NCI-H2196 treated with DMSO at 0.1 percent for 48 hours (cell line): ENCODE measurements at regions not wholly inside any gene's neighbourhood (a gene's known extent, or its start where the extent isn't known, plus 50 kb on each side); places are given as distances from the start of the nearest gene placed in this dataset.

Experiments
- DNase-seq: peaks from one replicate; lab custom pipeline; 2025; ENCODE audit not compliant: unreplicated experiment; lab: John Stamatoyannopoulos, UW

DNA sequence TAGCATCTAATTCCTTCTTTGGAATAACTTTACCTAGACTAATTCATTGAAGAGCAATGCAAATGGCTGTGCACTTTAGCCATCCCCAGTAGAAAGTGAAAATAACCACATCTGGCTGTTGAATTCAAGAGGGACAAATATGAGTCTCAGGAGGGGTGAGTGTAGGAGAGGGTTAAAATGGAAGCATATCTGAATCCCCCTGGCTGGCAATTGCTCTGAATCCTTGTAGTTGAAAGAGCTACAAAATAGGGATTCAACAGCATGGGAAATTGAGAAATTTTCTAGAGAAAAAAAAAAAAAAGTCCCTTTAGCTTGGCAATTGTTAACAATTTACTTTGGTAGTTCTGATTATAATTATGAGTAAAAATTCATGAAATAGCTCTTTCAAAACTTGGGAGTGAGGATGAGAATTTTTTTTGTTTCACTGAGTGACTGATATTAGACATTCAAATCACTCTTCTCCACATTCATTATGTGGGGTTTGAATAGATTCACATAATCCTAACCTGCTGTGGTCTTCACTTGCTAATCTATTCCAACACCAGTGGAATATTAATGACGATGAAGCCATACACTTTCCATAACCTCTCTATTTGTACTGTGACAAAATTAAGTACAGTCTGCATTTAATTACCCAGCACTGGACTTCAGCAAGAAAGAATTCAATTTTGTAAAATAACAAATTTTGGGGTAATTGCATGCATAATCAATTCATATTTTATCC lies 569.0 kb upstream of the MCTP2 start:
- no peak for DNase-seq

DNA sequence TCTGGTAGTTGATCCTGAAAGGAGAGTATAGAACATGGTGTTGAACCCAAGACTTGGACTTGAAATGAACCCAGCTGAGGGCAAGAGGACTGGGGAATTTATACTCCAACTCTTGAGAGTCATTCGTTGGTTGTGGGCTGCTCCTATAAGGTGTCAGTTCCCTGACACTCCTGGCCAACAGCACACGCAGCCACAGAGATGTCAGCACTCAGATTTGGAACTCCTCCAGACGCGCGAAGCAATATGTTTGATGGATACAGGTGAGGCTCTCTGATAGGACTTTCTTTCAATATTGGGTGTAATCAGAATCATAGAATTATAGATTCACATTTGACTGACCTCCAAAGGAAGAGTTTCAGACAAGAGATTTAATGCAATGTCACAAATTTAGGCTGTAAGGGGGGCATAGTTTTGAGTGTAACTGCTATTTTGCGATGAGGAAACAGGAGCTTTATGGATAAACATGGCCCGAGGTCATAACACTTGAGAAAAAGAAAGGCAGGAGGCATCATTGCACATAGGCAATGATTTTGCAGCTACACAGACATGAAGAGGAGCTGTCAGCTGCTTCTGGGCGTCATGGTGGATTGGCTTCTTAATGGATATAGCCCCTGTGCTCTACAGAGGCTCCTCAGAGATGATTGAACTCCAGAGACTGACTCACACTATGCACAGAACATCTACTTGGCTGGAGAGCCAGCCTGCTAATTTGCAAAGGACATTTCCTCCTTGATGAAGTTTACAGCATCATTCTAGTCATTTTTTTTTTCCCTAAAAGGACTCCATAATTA lies 569.2 kb upstream of the RGMA start:
- DNase-seq = no peak

DNA sequence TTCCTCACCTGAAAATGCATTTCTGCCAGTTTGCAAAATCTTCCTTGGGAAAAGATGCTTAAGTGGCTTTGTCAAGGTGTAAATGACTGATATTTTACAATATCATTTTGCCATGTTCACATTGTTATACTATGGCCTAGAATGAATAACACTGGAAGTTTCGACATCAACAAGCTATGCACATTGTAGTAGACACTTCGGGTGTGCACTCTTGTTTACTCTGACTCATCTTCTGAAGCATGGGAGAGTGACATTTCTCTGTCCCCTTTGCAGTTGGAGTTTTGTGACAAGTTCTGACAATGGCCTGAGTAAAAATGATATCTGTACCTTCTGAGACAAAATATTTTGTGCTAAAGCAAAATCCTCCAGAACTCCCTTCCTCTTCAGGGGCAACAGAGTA lies 567.0 kb upstream of the RGMA start:
- no peak for DNase-seq

DNA sequence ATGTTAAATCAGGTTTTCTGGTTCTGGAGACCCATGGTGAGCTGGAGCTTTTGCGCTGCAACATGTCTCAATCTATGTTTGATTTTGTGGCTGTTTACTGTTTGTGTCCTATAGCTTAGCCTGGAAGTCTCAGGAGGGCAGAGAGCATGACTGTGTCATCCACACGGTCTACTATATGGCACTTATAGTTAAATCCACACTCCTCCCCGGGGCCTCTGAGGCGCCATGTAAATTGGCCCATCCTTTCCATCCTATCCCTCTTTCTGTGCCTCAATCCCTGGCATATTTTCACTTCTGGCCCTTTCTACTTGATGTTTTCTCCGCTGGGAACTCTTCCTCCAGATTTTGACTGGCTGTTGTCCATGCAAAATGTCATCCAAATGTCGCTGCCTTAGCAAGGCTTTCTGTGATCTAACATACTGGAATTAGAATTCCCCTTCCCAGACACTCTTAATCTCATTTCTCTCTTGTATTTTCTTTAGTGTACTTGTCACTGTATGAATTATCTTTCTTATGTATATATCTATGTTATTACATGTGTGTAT lies 560.8 kb upstream of the RGMA start:
- no peak for DNase-seq

DNA sequence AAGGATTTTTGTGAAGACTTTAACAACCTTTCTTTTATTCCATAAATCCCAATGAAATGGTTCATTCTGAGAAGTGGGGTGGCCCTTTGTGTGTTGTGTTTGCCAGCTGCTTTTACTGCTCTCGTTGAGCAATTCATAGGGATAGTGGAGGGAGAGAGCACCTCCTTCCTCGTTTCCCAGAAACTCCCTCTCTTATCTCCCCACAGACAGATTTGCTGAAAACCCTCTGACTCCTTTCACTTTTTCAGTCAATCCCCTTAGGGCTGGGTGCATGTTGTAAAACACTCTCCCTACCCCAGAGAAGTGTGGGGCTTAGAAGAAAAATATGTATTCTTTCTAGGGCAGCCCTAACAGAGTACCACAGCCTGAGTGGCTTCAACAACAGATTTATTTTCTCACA lies 557.2 kb upstream of the RGMA start:
- no peak for DNase-seq

DNA sequence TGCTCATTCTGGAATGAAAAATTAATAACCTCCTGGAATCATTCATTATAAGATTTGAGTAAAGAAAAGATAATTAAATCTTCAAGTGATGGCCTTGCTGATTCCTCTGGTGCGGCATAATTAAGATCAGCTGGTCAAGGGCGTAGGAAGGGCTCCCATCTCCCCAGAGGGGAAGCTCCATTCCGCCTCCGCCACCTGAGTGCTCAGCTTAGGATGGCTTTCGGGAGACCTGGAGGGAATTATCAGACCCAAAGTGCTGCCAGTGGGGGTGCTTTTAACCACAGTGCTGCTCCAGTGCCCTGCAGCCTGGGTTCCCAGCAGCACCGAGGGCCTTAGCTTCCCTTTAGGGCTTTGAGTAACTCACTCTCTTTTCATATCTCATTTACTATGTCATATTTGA lies 556.6 kb upstream of the RGMA start:
- DNase-seq = no peak

DNA sequence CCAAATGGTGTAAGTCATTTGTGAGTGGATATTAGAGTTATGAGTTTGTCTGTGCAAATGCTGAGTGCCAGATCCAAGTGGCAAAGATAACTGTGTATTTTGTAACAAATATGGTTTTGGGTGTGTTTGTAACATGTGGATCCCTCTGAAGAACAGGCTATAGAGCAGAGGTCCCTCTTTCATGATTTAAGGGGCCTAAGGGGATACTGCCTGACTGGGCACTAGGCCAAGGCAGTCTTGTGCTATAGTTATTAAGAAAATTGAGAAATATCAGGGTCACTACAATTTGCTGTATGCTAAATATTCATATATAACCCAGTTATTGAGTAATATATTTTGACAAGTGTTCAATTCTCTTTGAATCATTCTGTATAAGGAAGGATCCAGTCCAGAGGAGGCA lies 555.6 kb upstream of the RGMA start:
- DNase-seq = no peak

DNA sequence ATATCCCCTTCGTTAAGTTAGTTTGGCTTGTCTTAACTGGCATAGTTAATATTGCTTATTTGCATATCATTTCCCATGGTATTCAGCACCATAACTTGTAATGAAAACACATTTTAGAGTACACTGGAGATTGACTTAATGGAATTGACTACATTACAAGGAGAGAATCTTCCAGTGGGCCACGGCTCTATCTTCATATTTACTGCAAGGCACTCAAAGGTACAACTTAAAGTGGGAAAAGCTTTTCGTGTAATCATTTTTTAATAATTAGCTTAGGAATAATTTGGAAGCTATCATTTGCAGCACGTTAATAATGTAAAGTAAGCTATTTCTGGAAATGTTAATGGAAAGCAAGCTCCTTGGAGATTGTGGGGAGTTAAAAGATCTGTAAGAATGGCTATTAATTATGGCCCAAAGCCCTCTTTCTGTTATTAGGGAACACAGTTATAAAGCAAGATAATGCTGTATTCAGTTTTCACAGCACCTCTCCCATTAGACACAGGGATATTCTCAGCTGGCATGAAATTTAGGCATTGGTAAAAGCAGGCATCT lies 551.5 kb upstream of the RGMA start:
- DNase-seq = no peak

DNA sequence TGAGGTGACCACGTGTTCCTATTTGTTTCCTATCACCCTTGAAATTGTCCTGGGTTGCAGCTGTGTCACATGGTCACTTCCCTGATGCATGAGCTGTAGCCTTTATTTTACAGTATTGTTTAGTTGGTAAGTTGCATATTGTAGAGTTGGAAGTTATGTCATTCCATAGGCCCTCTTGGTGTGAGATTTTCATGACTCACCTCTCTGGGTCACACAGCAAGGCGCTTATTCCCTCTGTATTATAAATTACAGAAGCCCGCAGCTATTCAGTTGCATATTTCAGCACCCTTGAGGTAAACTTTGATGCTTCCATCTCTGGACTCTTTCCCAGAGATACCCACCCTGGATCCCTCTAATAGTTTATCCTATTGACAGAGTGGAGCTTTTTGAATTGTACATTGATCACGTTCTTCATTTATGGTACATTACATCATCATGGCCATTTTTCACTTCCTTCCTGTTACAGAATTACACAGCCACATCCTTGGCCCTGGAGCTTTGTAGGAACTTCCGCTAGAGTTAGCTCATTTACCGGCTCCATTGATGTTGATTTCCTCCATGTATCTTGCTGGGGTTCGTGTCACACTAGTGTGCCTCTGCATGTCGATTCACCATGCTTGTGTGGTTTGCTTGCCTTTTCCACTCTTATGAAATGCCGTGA lies 543.1 kb upstream of the RGMA start:
- no peak for DNase-seq

DNA sequence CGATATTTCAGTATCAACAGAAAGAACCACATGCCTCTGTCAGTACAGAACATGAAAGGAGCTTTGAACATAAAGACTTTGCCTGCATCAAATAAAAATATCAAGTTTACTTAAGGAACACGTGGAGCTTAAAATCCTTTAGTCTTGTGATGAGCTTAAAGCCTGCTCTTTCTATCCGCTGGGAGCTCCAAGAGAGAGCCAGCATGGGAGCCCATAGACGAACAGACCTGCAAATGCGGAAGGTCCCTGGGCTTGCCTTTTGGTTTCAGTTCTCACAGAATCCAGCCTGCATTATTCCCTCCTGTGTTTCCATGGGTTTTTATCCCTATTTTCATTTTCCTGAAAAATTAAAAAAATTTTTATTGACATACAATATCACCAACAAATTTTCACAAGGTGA lies 530.6 kb upstream of the RGMA start:
- DNase-seq = no peak

DNA sequence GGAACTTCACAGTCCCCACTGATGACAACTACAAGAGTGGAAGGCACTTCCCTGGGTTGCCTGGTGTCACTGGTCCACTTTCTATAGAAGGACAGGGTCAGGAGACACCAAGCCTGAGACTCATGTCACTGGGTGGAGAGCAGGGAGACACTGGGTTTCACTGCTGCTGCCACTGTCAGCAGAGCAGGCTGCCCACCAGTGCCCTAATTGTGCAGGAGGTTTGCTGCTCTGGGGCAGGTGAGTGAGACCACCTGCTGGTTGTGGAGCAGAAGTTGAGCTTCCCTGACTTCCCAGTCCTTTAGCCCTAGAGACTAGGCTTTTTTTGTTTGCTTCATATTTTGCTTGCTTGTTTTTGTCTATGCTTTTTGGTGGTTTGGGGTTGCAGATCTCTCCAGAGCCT lies 528.4 kb upstream of the RGMA start:
- DNase-seq = no peak

DNA sequence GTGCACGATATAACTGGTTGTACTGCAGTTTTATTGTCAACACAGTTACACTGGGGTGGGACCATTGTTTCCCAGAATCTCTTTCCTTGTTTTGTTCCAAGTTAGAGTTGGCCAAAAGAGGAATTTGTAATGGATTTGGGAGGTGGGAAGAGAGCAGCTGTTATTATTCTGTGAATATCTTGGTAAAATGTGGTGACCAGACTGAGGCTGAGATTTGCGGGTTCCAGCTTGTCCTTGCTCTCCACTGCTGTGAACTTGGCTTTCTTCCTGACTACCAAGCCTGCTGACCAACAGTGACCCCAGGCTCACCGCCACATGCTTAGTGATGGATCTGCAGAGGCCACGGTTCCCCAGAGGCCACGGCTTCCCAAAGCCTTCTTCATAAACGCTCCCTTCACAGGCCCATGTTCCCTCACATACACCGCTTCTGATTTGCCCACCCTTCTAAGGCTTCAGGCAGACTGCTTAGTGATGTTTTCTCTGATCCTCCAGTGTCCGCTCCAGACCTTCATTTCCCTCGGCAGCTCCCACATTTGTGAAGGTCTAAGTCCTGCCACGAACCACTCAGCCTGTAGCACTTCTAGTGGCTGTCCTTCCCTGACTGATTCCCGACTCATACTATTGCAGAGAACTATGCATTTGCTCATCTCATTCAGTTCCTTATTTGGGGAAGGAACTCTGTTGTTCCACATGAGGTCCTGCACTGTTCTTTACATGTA lies 525.5 kb upstream of the RGMA start:
- DNase-seq = no peak

DNA sequence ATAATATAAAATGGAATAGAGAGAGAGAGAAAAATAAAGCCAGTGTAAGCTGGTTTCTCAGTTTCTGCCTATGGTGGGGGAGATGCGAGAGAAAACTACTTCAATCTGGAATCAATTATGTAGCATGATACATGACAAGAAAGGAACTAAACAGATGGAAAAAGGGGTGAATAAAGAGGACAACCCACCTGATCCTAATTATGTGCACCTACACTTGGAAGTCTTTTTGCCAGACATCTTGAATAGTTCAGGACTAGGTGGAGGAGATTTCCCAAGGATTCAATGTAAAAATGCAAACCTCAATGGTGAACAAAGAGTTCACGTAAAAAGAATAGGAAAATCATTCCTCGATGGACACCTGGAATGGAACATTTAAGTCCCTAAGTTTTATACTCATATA lies 524.4 kb upstream of the RGMA start:
- no peak for DNase-seq

DNA sequence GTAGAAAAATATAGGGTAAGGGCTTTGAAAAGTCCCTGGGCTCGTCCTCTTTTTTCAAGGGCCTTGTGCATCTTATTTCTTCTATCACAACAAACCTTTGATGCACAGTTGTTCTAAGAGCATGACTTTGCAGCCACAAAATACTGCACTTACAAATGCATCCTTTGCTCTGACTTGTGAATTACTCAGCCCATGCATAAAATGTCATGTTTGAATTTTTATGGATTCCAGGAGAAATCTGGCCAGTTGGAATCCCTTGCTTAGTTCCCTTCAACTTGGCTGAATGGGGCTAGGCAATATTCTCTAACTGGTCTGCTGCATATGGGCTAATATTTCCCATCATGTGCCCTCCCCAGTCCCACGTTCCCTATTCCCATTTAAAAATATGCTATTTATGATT lies 523.9 kb upstream of the RGMA start:
- DNase-seq = no peak

DNA sequence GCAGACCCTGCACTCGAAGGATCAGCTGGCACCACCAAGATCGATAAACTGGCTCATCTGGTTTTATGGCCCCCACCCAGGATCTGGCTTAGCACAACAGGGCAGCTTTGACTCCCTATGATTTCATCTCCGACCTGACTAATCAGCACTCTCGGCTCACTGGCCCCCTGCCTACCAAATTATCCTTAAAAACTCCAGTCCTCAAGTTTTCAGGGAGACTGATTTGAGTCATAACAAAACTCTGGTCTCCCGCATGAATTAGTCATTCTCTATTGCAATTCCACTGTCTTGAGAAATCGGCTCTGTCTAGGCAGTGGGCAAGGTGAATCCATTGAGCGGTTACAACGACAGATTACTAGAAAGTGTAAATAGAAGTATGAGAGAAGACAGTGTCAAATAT lies 521.9 kb upstream of the RGMA start:
- no peak for DNase-seq

DNA sequence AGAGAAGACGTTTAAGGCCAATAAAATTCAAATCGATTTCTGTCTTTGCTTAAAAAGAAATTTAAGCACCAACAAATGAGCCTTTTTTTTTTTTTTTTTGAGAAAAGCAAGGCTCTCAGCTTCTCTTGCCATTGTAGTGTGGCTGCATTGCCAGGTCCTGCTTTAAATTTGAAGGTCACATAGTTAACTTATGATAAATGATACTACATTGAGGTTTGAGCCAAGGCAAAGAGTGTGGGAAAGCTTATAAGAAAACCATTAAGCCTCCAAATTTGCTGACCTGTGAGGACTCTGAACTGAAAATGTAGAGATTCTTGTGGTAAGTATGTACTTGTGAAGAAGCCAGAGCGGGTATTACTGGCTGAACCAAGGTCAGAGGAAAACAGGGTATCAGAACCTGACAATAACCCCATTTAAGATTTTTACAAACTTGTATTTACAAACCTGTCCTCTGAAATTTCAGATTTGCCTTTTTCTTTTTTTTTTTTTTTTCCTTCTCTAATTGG lies 519.7 kb upstream of the RGMA start:
- no peak for DNase-seq

DNA sequence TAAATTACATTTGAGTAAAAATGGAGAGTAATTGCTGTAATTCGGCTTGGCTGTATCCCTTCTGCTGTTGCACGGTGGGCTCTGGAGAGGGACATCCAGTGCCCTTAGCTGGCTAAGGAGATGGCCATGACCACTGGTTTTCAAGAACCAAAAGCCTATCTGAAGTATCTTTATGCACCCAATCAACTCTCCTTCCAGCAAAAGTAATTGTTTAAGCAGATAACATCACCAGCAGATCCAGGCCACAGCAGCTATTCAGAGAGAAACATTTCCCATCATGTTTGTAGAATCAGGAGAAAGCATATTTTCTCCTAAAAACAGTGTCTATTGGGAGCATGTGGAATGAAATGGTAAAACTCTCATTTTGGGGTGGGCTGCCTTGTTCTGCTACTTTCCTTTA lies 514.5 kb upstream of the RGMA start:
- no peak for DNase-seq

DNA sequence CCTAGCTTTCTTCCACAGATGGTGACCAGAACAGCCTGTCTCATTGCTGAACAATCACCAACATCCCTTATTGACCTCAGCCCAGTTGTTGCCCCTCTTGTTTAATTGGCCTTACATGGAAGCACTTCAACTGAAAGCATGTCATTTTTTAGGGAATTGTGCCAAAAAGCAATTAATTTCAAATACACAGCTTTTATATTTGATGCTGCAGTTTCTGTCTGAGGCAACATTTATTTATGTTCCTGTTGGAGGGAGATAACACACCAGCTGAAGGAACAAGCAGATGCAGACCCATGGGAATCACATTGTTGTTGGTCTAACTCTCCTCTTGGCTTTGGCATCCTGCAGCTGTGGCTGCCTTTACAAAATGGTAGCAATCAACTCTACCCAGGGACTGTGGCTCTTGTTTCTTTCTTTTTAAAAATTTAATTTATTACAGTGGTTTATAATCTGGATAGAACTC lies 498.1 kb upstream of the RGMA start:
- no peak for DNase-seq

DNA sequence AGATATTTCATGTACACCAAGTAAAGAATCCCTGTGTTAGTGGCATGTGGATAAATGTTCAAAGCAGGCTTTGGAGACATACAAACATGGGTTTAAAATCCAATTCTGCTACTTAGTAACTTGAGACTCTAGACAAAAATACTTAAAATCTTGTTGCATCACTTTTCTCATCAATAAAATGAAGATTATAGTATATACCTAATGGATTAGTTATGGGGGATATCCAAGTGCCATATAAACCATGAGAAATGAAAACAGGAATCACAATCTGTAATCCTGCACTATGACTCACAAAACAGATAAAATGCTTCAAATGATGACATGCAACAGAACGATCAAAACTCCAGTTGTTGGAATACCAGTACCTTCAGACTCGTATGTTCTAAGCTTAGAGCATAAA lies 496.0 kb upstream of the RGMA start:
- DNase-seq = no peak

DNA sequence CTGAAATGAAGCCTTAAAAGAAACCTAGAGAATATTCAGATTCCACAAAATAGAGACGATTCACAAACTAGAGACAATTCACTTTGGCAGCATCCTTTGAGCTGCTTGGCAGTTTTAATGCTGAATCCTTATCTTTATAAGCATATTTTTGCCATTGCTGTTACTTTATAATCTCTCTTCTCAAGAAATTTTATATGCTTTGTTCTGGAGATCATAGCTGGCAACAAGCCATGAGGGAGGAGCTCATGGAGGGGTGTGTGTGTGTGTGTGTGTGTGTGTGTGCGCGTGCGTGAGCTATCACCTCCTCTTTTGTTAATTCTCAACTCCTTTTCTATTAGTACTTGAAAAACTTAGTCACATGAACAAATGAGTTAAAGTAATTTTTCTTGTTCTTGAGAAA lies 495.0 kb upstream of the RGMA start:
- no peak for DNase-seq

DNA sequence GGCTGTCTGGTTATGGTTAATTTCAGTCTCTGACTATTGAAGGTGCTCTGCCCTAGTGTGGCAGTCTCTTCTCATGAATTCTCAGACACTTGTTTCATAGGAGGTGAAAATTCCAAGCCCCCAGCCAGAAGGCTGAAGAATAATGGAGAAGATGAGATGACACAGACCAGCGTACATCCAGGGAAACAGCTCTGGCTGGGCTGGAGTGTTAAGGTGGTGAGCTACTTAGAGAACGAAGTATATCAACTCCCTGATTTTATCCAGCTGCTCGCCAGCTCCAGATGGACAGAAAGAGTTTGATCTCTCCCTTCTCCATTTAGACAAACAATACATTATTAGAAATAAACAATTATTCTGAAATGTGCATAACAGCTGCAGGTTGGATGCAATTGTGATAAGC lies 494.5 kb upstream of the RGMA start:
- no peak for DNase-seq
